CD4-positive, alpha-beta memory T cell (primary cell): ENCODE measurements at regions not wholly inside any gene's neighbourhood (a gene's known extent, or its start where the extent isn't known, plus 50 kb on each side); places are given as distances from the start of the nearest gene placed in this dataset.

Experiments
- CTCF ChIA-PET: fragments of 350-600 bp; sonication (Branson Sonifier 250); formaldehyde crosslinking; loops from one replicate; lab custom pipeline; 2021; ENCODE audit warnings: inconsistent platforms; ENCODE audit not compliant: partially characterized antibody; lab: Charles Lee
- POLR2A ChIA-PET: fragments of 350-600 bp; sonication (Branson Sonifier 250); formaldehyde crosslinking; loops from one replicate; lab custom pipeline; 2021; ENCODE audit not compliant: partially characterized antibody; lab: Charles Lee
- DNase-seq, 5 donors: peaks; one replicate each; pipeline versions ENCODE4 v3.0.0 to v3.0.0-alpha.2; 2020 to 2022; ENCODE audit warnings: mixed read lengths in 1 of 5
- H3K27ac ChIP-seq: one replicate; pipeline ENCODE4 v1.7.0; 2013; ENCODE audit warnings: low read depth, low read length
- H3K27me3 ChIP-seq: 2 replicates; pipeline ENCODE4 v1.7.0; 2013; ENCODE audit warnings: mild to moderate bottlenecking, low read length, moderate library complexity; ENCODE audit not compliant: insufficient read depth
- H3K36me3 ChIP-seq: 2 replicates; pipeline ENCODE4 v1.7.0; 2013; ENCODE audit warnings: mild to moderate bottlenecking, low read length, moderate library complexity; ENCODE audit not compliant: insufficient read depth
- H3K4me1 ChIP-seq: 2 replicates; pipeline ENCODE4 v1.7.0; 2013; ENCODE audit warnings: mild to moderate bottlenecking, low read length, moderate library complexity; ENCODE audit not compliant: insufficient read depth
- H3K4me3 ChIP-seq, 2 donors: one replicate each; pipeline ENCODE4 v1.7.0; 2013; ENCODE audit warnings: low read length in 2 of 2, mild to moderate bottlenecking in 1 of 2
- H3K9me3 ChIP-seq, 2 donors: one replicate each; pipeline ENCODE4 v1.7.0; 2013; ENCODE audit warnings: low read length in 2 of 2, control low read depth in 1 of 2; ENCODE audit not compliant: control insufficient read depth in 1 of 2
- H3K27ac Mint-ChIP-seq, 7 donors: one replicate each; pipeline ENCODE4 v1.8.0; 2020 to 2021; ENCODE audit warnings: mixed read lengths in 7 of 7, mild to moderate bottlenecking in 6 of 7, inconsistent platforms in 3 of 7, moderate library complexity in 3 of 7
- H3K27me3 Mint-ChIP-seq, 2 donors: one replicate each; pipeline ENCODE4 v1.8.0; 2020 to 2021; ENCODE audit warnings: mixed read lengths in 2 of 2
- H3K36me3 Mint-ChIP-seq, 2 donors: one replicate each; pipeline ENCODE4 v1.8.0; 2020 to 2021; ENCODE audit warnings: mixed read lengths in 2 of 2, inconsistent platforms in 1 of 2, mild to moderate bottlenecking in 1 of 2
- H3K4me1 Mint-ChIP-seq, 4 donors: one replicate each; pipeline ENCODE4 v1.8.0; 2020 to 2021; ENCODE audit warnings: mixed read lengths in 4 of 4, mild to moderate bottlenecking in 1 of 4
- H3K4me3 Mint-ChIP-seq, 8 donors: one replicate each; pipeline ENCODE4 v1.8.0; 2020 to 2021; ENCODE audit warnings: mixed read lengths in 8 of 8, mild to moderate bottlenecking in 7 of 8, moderate library complexity in 6 of 8, inconsistent platforms in 3 of 8
- H3K9me3 Mint-ChIP-seq, 8 donors: one replicate each; pipeline ENCODE4 v1.8.0; 2020 to 2021; ENCODE audit warnings: mixed read lengths in 8 of 8, mild to moderate bottlenecking in 5 of 8, inconsistent platforms in 3 of 8, moderate library complexity in 1 of 8
- intact Hi-C: fragments of 100-400 bp; cut with micrococcal nuclease; formaldehyde crosslinking; loops from one replicate; pipeline ENCODE4 v1.15.1; 2023

DNA sequence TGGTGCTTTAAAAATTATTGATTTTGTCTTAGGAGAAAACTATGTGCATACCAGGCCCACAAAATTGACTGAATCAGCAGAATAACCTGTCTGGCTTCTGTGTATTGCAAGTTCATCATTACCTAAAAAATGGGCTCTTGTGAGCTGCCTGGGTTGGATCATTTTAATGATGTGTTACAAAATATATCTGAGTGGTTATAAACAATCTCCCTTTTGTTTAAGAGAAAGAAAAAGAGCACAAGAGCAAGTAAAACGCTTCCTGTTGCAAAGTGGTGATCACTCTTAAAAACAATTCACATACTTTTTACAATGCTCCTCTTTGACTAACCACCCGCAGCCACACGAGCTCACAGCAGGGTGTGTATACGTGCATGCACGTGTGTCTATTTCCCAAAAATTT is 335.1 kb downstream of the HDGFL1 start:
- Mint-ChIP-seq H3K27me3 (no peaks in the 10 kb centered on the region), H3K27ac (no peak overlapping the region), H3K4me3 (no peak overlapping the region), H3K4me1 (no peaks in the 10 kb centered on the region), H3K9me3 (peaks cover 2 to 9% (median 4%) of the 10 kb centered on the region in 8 donors), H3K36me3 (no peaks in the 10 kb centered on the region)
- Histone ChIP-seq H3K4me1 (no peaks in the 10 kb centered on the region), H3K4me3 (no peak overlapping the region), H3K36me3 (no peaks in the 10 kb centered on the region), H3K27ac (no peak overlapping the region), H3K27me3 (no peaks in the 10 kb centered on the region), H3K9me3 (no peaks in the 10 kb centered on the region)
- intact Hi-C loops = no loop called here
- ChIA-PET POLR2A (no interaction called here), CTCF (no interaction called here)
- no peak for DNase-seq

- CTCF ChIA-PET = no interaction called here
These were observed 336.8 kb downstream of the HDGFL1 start for GRCh38 chr6:22906091-22906549.

GRCh38 chr6:22907085-22907484 is 337.7 kb downstream of the HDGFL1 start:
- no peaks in the 10 kb centered on the region for H3K4me1 ChIP-seq
- H3K4me3 Mint-ChIP-seq = no peak overlapping the region
- H3K36me3 ChIP-seq = no peaks in the 10 kb centered on the region
- intact Hi-C loops = no loop called here
- H3K27me3 ChIP-seq = no peaks in the 10 kb centered on the region
- H3K9me3 Mint-ChIP-seq = peaks cover under 1 to 9% (median 5%) of the 10 kb centered on the region in 8 donors
- DNase-seq = no peak
- no peak overlapping the region for H3K27ac ChIP-seq
- H3K27ac Mint-ChIP-seq = no peak overlapping the region
- ChIA-PET POLR2A (no interaction called here), CTCF (no interaction called here)
- H3K9me3 ChIP-seq = no peaks in the 10 kb centered on the region
- H3K4me3 ChIP-seq = no peak overlapping the region
- H3K27me3 Mint-ChIP-seq = no peaks in the 10 kb centered on the region
- H3K36me3 Mint-ChIP-seq = no peaks in the 10 kb centered on the region
- no peaks in the 10 kb centered on the region for H3K4me1 Mint-ChIP-seq

More at GRCh38 chr6:22906091-22906549, 336.8 kb downstream of the HDGFL1 start:
- H3K4me3 Mint-ChIP-seq = no peak overlapping the region
- H3K27me3 Mint-ChIP-seq = no peaks in the 10 kb centered on the region
- H3K4me1 Mint-ChIP-seq = no peaks in the 10 kb centered on the region
- Histone ChIP-seq H3K4me3 (no peak overlapping the region), H3K27ac (no peak overlapping the region), H3K27me3 (no peaks in the 10 kb centered on the region), H3K36me3 (no peaks in the 10 kb centered on the region), H3K9me3 (no peaks in the 10 kb centered on the region), H3K4me1 (no peaks in the 10 kb centered on the region)
- H3K27ac Mint-ChIP-seq = no peak overlapping the region
- intact Hi-C loops = no loop called here
- DNase-seq = no peak
- POLR2A ChIA-PET = no interaction called here
- no peaks in the 10 kb centered on the region for H3K36me3 Mint-ChIP-seq
- H3K9me3 Mint-ChIP-seq = peaks cover 2 to 9% (median 5%) of the 10 kb centered on the region in 8 donors

- intact Hi-C loops = no loop called here
- Mint-ChIP-seq H3K27me3 (no peaks in the 10 kb centered on the region), H3K9me3 (peaks cover 0 to 7% (median 4%) of the 10 kb centered on the region in 8 donors), H3K36me3 (no peaks in the 10 kb centered on the region), H3K4me1 (no peaks in the 10 kb centered on the region), H3K4me3 (no peak overlapping the region), H3K27ac (no peak overlapping the region)
- no peaks in the 10 kb centered on the region for H3K27me3 ChIP-seq
- no peaks in the 10 kb centered on the region for H3K36me3 ChIP-seq
- H3K9me3 ChIP-seq = no peaks in the 10 kb centered on the region
- ChIA-PET CTCF (no interaction called here), POLR2A (no interaction called here)
- no peaks in the 10 kb centered on the region for H3K4me1 ChIP-seq
- H3K27ac ChIP-seq = no peak overlapping the region
- no peak overlapping the region for H3K4me3 ChIP-seq
- DNase-seq = no peak
These were observed 341.0 kb downstream of the HDGFL1 start for GRCh38 chr6:22910370-22910769.

DNA sequence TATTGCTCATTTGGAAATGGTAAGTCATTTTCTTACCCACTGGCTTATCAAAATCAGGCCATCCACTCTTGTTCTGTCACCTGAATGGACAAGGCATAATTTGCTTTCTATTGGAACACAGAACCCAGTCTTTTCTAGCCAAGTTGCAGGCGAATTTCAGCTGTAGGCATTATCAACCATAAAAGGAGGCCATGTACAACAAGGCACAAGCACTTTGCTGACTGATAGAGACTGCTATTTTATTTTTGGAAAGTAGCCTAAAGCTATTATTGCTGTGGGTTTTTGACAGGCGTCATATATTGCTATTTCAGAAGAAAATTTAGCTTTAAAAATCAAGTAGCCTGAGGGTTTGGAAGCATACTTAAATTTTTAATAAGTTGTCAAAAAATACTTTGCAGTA is 344.2 kb downstream of the HDGFL1 start:
- H3K36me3 Mint-ChIP-seq = no peaks in the 10 kb centered on the region
- Histone ChIP-seq H3K4me3 (no peak overlapping the region), H3K9me3 (no peaks in the 10 kb centered on the region), H3K4me1 (no peaks in the 10 kb centered on the region), H3K27ac (no peak overlapping the region), H3K27me3 (no peaks in the 10 kb centered on the region), H3K36me3 (no peaks in the 10 kb centered on the region)
- peaks cover 0 to 7% (median 4%) of the 10 kb centered on the region in 8 donors for H3K9me3 Mint-ChIP-seq
- no peaks in the 10 kb centered on the region for H3K27me3 Mint-ChIP-seq
- intact Hi-C loops = no loop called here
- no peak overlapping the region for H3K27ac Mint-ChIP-seq
- DNase-seq = no peak
- no peaks in the 10 kb centered on the region for H3K4me1 Mint-ChIP-seq
- POLR2A ChIA-PET = no interaction called here
- no peak overlapping the region for H3K4me3 Mint-ChIP-seq
- CTCF ChIA-PET = no interaction called here

GRCh38 chr6:22917344-22917743 is 348.0 kb downstream of the HDGFL1 start:
- H3K4me1 Mint-ChIP-seq = no peaks in the 10 kb centered on the region
- CTCF ChIA-PET = no interaction called here
- no peaks in the 10 kb centered on the region for H3K36me3 Mint-ChIP-seq
- no peaks in the 10 kb centered on the region for H3K27me3 ChIP-seq
- H3K27ac Mint-ChIP-seq = no peak overlapping the region
- no peaks in the 10 kb centered on the region for H3K27me3 Mint-ChIP-seq
- POLR2A ChIA-PET = no interaction called here
- H3K4me1 ChIP-seq = no peaks in the 10 kb centered on the region
- no peak overlapping the region for H3K4me3 ChIP-seq
- H3K27ac ChIP-seq = no peak overlapping the region
- peaks cover 0 to 8% (median 4%) of the 10 kb centered on the region in 8 donors for H3K9me3 Mint-ChIP-seq
- H3K9me3 ChIP-seq = no peaks in the 10 kb centered on the region
- H3K36me3 ChIP-seq = no peaks in the 10 kb centered on the region
- intact Hi-C loops = no loop called here
- H3K4me3 Mint-ChIP-seq = no peak overlapping the region
- DNase-seq = no peak

GRCh38 chr6:22921828-22922227 is 352.5 kb downstream of the HDGFL1 start:
- intact Hi-C loops = no loop called here
- H3K4me1 Mint-ChIP-seq = no peaks in the 10 kb centered on the region
- no peak overlapping the region for H3K27ac Mint-ChIP-seq
- Histone ChIP-seq H3K4me3 (no peak overlapping the region), H3K27me3 (no peaks in the 10 kb centered on the region), H3K4me1 (no peaks in the 10 kb centered on the region), H3K36me3 (no peaks in the 10 kb centered on the region), H3K27ac (no peak overlapping the region), H3K9me3 (no peaks in the 10 kb centered on the region)
- POLR2A ChIA-PET = no interaction called here
- H3K27me3 Mint-ChIP-seq = no peaks in the 10 kb centered on the region
- H3K9me3 Mint-ChIP-seq = peaks cover 0 to 6% (median 2%) of the 10 kb centered on the region in 8 donors
- CTCF ChIA-PET = no interaction called here
- no peaks in the 10 kb centered on the region for H3K36me3 Mint-ChIP-seq
- no peak for DNase-seq
- H3K4me3 Mint-ChIP-seq = no peak overlapping the region

DNA sequence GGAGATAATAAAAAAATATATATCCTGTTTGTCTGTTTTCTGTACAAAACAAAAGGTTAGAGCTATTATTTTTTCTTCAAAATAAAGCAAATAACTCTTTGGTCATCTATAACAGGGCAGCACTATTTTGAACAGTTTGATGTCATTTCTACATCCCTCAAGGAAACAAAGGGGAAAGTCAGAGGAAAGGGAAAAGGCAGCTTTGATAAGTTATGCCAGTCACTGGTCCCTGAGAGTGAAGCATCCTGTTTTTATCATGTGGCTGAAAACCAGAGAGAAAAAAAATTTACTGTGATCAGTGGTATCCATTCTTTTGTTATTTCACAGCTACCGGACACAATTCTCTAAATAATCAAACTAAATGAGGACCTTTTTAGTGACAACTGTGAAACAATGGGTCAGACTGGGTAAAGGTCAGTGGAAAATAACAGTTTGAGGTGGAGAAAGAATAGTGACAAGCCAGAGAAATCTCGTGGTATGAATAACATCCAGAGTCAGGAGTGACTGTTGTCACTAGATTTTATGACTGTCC is 356.0 kb downstream of the HDGFL1 start:
- Histone ChIP-seq H3K36me3 (no peaks in the 10 kb centered on the region), H3K9me3 (no peaks in the 10 kb centered on the region), H3K4me3 (no peak overlapping the region), H3K27me3 (no peaks in the 10 kb centered on the region), H3K4me1 (no peaks in the 10 kb centered on the region), H3K27ac (no peak overlapping the region)
- Mint-ChIP-seq H3K27me3 (no peaks in the 10 kb centered on the region), H3K9me3 (no peaks in the 10 kb centered on the region), H3K27ac (no peak overlapping the region), H3K36me3 (no peaks in the 10 kb centered on the region), H3K4me1 (no peaks in the 10 kb centered on the region), H3K4me3 (no peak overlapping the region)
- ChIA-PET CTCF (no interaction called here), POLR2A (no interaction called here)
- intact Hi-C loops = no loop called here
- no peak for DNase-seq
